ENCODE measurements at regions not wholly inside any gene's neighbourhood (a gene's known extent, or its start where the extent isn't known, plus 50 kb on each side); places are given as distances from the start of the nearest gene placed in this dataset.

DNA sequence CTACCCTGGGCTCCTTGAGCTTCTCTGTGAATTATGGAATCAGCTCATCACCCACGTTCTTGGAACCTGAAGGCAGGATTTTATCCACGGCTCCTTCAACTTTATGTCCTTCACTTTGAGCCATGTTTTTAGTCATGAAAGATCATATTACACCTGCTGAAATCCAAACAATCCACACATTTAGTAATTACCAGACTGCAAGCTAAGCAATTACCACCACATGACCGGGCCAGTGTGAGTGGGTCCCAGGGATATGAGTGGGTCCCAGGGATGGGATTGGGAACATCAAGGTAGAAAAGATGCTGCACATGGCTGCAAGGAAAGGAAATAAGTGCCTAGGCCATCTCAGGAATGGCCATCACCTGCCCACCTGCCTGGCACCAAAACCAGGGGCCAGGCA is 140.3 kb upstream of the IQSEC1 start:
- TF ChIP-seq CTCF (IDR thresholded peaks at IDR 0.05) (no peak), POLR2A (IDR thresholded peaks at IDR 0.05) (no peak)
- 92 to 97% (median 94%) methylated on average over 3 of the region's 3 CpGs for WGBS, 4 donors
- Histone ChIP-seq H3K36me3 (no peaks in the 10 kb centered on the region), H3K4me1 (no peaks in the 10 kb centered on the region), H3K4me3 (no peak overlapping the region), H3K27me3 (peaks cover 0 to 6% (median 0%) of the 10 kb centered on the region in 9 donors), H3K9me3 (no peaks in the 10 kb centered on the region), H3K27ac (no peak overlapping the region)
- DNase-seq (no peak), ATAC-seq (no peak)
- intact Hi-C loops (cut with DNase I), result no loop called here

DNA sequence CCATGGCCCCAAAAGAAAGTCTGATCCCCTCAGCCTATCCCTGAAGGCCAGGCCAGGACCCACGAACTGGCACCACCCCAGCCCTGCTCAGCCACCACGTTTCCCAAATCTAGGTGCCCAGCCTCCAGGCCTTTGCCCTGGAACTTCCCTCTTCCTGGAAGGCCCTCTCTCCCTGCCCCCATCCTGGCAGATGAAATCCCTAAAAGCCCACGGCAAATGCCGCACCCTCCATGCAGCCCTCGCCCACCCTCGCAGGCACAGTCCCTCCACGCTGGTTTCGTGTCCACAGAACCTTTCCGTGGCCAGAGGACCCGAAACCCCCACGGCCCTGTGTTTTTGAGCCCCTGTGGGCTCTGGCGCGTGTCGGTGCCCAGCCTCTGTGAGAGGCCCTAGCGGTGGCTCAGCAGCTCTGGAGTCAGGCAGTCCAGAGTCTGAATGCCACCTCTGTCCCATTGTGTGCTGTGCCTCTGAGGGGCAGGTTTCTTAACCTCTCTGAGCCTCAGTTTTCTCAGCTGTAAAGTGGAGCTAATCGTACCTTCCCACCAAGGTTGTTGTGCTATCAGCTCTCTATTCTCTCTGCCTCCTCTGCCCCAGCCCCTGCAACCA is 138.5 kb upstream of the IQSEC1 start:
- Histone ChIP-seq H3K9me3 (no peaks in the 10 kb centered on the region), H3K36me3 (no peaks in the 10 kb centered on the region), H3K27ac (no peak overlapping the region), H3K4me3 (no peak overlapping the region), H3K27me3 (peaks cover 0 to 8% (median 0%) of the 10 kb centered on the region in 9 donors), H3K4me1 (no peaks in the 10 kb centered on the region)
- TF ChIP-seq POLR2A (IDR thresholded peaks at IDR 0.05) (no peak), CTCF (IDR thresholded peaks at IDR 0.05) (no peak)
- DNase-seq (no peak), ATAC-seq (no peak)
- WGBS, 4 donors, result 81 to 88% (median 84%) methylated on average over 16 of the region's 16 CpGs
- intact Hi-C loops (cut with DNase I), result no loop called here

- 71 to 87% (median 78%) methylated on average over 15 to 22 of the region's 22 CpGs for WGBS, 4 donors
- no peaks in the 10 kb centered on the region for H3K36me3 ChIP-seq
- H3K4me3 ChIP-seq, result no peak overlapping the region
- no peak overlapping the region for H3K27ac ChIP-seq
- TF ChIP-seq CTCF (IDR thresholded peaks at IDR 0.05) (no peak), POLR2A (IDR thresholded peaks at IDR 0.05) (no peak)
- peaks cover 0 to 13% (median 0%) of the 10 kb centered on the region in 9 donors for H3K27me3 ChIP-seq
- ATAC-seq (no peak), DNase-seq (no peak)
- no peaks in the 10 kb centered on the region for H3K4me1 ChIP-seq
- intact Hi-C loops (cut with DNase I), result no loop called here
- no peaks in the 10 kb centered on the region for H3K9me3 ChIP-seq
Measured at GRCh38 chr3:13210221-13210975, 137.2 kb upstream of the IQSEC1 start.

DNA sequence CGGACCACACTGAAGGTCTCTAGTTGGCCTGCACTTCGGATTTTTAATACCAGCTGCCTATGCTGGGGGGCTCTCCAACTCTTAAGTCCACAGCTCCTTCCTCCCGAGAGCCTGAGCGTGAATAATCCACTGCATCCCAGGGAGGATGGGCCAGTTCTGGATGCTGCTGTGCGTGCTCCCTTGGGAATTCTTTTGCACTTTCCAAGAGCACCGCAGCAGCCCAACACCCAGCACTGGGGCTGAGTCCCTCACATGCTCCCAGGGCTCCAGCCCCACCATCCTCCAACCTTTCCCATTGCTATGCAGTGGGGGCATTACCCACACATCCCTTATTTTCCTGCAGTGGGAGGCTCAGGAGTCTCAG is 136.4 kb upstream of the IQSEC1 start:
- Histone ChIP-seq H3K4me3 (no peak overlapping the region), H3K36me3 (no peaks in the 10 kb centered on the region), H3K9me3 (no peaks in the 10 kb centered on the region), H3K27me3 (peaks cover 0 to 13% (median 0%) of the 10 kb centered on the region in 9 donors), H3K4me1 (no peaks in the 10 kb centered on the region), H3K27ac (no peak overlapping the region)
- no peak for ATAC-seq
- TF ChIP-seq CTCF (IDR thresholded peaks at IDR 0.05) (no peak), POLR2A (IDR thresholded peaks at IDR 0.05) (no peak)
- intact Hi-C loops (cut with DNase I), result loop anchor here in 1 of 10 donors (10.0 kb wide), 1 partner anchor 245 kb away; no protein-coding TSS in a partner anchor
- WGBS, 4 donors, result 70 to 76% (median 73%) methylated on average over 6 of the region's 6 CpGs
- DNase-seq, result no peak
